Uterus (tissue), 2 donors: ENCODE measurements at regions not wholly inside any gene's neighbourhood (a gene's known extent, or its start where the extent isn't known, plus 50 kb on each side); places are given as distances from the start of the nearest gene placed in this dataset.

Experiments
- CTCF ChIP-seq, 4 experiments: fragments of 200-600 bp in 2 of 4; fragments of 450-650 bp in 2 of 4; sonication (generic) in 2 of 4; IDR thresholded peaks; one replicate each; pipeline ENCODE4 v1.5.1; 2016 to 2019; ENCODE audit warnings: antibody characterized with exemption in 4 of 4, mild to moderate bottlenecking in 2 of 4, moderate library complexity in 1 of 4
- POLR2A ChIP-seq, 2 donors: fragments of 450-650 bp; IDR thresholded peaks; one replicate each; pipeline ENCODE4 v1.6.1; 2016; ENCODE audit warnings: antibody characterized with exemption in 2 of 2, mild to moderate bottlenecking in 1 of 2, moderate library complexity in 1 of 2

DNA sequence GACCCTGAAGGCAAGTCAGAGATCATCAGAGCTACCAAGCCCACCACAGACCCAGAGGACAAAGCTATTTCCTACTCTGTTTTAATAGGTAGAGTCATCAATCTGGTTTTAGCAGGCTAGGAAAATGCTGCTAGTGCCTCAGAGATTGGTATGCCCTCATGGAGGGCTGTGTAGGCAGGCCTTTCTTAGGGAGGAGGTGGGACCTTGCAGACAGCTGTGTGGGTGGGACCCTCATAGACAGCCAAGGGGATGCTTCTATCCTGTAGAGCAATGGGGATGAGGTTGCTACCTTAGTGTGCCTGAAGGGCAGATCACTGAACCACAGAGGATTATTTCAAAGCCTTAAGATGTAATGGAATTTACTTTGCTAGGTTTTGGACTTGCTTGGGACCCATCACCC, 534.9 kb upstream of the KLF12 start:
- no peak for TF ChIP-seq POLR2A (IDR thresholded peaks at IDR 0.05)
- TF ChIP-seq CTCF (IDR thresholded peaks at IDR 0.05): no peak
